Left hindlimb (tissue), 1 donor: ENCODE measurements at regions not wholly inside any gene's neighbourhood (a gene's known extent, or its start where the extent isn't known, plus 50 kb on each side); places are given as distances from the start of the nearest gene placed in this dataset.

Experiments used
- DNase-seq: peaks from one replicate; pipeline ENCODE4 v3.0.0-alpha.2; 2018

- peak; percentile 64 for DNase-seq
Measured at GRCh38 chr7:128168667-128169210, 72.3 kb upstream of the LEP start.

- DNase-seq = no peak
Measured at GRCh38 chr7:128170461-128170860, 70.6 kb upstream of the LEP start.

GRCh38 chr7:128171342-128171918 is 69.6 kb upstream of the LEP start:
- no peak for DNase-seq

GRCh38 chr7:128172151-128172550 is 68.9 kb upstream of the LEP start:
- no peak for DNase-seq

GRCh38 chr7:128172963-128173362 is 68.1 kb upstream of the LEP start:
- DNase-seq = no peak

- DNase-seq = no peak
Measured at GRCh38 chr7:128174386-128174785, 66.7 kb upstream of the LEP start.

- no peak for DNase-seq
Measured at GRCh38 chr7:128176696-128177095, 64.4 kb upstream of the LEP start.

GRCh38 chr7:128177768-128178550 is 63.1 kb upstream of the LEP start:
- DNase-seq = no peak

- no peak for DNase-seq
Measured at GRCh38 chr7:128178611-128179010, 62.5 kb upstream of the LEP start.

- DNase-seq = no peak
Measured at GRCh38 chr7:128188396-128189230, 52.5 kb upstream of the LEP start.

GRCh38 chr7:128189231-128189930 is 51.7 kb upstream of the LEP start:
- DNase-seq = no peak

- DNase-seq = no peak
Measured at GRCh38 chr7:128190051-128190647, 50.9 kb upstream of the LEP start.

GRCh38 chr7:128191136-128191844 is 49.8 kb upstream of the LEP start:
- DNase-seq = no peak
